ENCODE measurements at regions not wholly inside any gene's neighbourhood (a gene's known extent, or its start where the extent isn't known, plus 50 kb on each side); places are given as distances from the start of the nearest gene placed in this dataset.
"Not testable (repeated sequence)": the region's sequence is repeated elsewhere in the genome, so short reads cannot be mapped to it uniquely, and the experiment has no call there.

DNA sequence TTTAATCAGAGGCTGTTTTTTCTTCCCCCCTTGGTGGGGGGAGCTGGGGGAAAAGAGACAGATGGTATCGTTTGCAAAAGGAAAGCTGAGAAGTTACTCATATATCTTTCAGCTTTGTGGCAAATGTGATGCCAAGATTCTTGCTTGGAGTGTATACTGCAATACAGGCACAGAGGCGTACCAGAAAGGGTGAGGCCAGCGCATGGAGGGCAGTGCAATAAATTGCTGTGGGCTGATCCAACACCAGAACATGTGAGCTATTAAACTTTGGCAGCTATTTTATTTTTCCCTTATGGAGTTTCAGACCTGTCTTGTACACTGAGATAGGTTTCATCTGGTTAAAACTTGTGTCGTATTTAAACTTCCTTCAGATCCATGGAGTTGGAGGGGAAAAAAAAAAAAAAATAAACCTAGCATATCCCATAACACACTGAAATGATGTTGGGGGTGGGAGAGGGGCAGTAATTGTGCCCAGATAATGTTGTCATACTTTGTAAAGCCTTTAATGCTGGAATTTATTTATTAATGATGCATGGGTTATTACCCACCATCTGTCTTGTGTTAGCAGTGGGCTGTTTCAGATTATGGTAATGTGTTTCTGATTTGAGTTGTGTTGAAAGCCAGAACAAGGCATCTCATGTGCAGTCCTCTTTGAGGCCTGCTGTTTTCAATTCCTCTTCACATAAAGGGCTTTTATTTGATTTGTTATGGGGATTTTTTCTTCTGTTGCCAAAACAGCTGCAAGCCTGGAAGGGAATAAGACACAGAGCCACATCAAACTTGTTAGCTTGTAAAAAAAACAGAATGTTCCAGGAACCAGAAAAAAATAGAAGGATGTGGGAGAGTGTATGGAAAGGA lies 891.3 kb downstream of the TLE1 start:
- DNase-seq, result peak; percentile 16

DNA sequence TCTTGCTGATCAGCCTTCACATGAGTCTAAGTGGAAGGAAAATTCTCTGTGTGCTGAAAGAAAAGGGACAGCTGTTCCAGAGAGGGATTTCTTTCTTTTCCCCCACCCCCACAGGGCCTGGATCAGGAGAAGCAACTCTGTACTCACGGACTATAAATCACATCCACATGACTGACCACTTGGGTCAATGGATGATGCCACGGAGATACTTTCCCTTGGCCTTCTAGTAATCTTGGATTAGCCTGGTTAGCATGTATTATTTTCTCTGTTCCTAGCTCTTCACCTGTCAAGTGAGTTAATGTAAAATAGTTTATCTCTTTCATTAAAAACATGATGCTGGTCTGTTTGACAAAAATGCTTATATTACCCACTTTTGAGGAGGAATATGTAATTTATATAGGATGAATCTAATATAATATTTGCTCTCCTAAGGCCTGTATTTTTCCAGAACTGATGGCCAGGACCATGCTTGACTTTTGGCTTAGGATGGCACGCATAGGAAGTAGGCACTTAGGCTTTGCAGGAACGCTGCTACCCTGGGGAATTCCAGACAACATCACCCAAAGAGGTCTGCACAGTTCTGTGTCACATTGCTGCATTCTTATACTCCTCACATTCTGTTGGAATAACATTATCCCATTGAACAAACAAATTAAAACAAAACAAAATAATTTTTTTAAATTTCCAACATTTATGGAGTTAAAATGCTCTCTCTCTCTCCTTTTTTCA lies 892.1 kb downstream of the TLE1 start:
- no peak for DNase-seq

DNA sequence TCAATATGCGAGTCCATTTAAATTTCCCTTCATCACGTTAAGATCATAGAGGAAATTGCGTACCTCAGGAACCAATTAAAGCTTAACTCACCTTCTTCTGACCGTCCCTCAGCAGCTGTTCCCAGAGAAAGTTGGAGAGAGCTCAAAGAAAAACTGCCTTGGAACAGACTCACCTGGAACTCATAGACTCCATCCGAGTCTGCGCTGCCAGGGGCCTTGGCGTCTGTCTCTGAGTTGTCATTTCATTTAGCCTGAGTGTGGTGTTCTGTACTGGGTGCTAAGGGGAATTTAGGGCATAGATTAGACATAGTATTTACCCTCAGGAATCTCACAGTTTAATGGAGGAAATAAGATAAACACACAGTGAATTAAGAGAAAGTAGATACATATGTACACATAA lies 892.7 kb downstream of the TLE1 start:
- DNase-seq, result no peak

DNA sequence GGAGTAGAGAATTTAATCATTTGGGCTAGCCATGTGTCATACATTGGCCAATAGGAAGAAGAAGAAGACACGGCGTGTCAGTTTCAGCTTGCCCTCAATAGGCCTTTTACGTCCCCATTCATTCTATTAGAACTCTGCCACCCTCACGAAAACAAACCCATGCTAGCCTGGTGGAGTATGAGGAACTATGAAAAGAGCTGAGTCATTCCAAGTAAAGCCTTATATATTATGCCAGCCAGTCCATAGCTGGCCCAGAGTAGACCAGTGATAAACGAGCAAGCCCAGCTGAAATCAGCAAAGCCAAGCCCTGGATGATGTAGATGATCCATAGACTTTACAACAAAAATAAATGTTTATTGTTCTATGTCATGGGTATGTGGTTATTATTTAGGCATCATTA lies 895.1 kb downstream of the TLE1 start:
- no peak for DNase-seq

DNA sequence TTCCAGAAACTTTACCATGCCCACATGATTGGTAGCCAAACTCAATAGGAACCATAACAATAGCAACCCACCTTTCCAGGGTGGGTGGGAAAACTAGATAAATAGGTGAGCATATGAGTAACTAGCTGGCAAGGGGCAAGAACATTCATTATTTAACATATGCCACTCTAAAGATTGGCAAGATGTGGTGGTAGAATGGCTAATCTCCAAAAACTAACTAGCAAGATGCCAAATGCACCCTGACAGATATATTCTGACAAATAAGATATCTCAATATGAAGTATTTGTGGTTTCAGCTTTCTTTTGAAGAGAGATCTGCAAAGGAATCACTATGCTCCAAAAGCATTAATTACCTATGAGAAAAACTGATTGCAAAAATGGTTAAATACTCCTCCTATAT lies 895.6 kb downstream of the TLE1 start:
- DNase-seq, result no peak

DNA sequence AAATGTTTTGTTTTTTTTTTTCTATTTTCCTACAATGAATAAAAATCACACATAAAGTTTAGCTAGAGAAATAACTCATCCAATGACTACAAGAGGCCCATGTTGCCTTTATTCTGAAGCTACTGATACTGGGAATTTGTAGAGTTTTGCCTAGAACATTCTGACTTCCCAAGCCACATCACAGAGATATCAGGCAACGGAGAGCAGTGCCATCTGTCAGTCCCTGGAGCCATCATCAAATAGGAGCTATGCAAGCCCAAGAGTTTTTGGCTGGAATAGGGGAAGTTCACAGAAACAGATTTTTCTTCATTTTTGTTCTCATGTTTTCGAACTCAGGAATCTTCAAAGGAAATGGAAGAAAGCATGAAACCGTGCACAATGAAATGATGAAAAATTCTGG lies 896.6 kb downstream of the TLE1 start:
- no peak for DNase-seq

DNA sequence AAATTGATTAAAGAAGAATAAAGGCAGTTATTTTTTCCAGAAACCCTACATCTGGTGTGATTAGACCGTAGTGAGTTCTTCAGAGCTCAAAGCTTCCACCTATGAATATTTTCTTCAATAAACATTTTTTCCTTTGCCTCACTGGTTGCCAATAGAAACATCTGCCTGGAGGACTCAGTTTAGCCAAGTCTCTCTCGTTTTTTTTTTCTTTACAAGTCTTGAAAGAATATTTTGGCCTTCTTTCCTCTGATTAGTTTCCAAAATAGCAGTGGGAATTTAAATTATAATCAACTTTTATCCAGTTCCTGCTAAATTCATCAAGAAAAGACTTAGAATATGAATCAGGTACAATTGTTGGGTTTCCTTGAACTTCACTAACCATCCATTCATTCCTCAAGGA lies 897.5 kb downstream of the TLE1 start:
- no peak for DNase-seq

DNA sequence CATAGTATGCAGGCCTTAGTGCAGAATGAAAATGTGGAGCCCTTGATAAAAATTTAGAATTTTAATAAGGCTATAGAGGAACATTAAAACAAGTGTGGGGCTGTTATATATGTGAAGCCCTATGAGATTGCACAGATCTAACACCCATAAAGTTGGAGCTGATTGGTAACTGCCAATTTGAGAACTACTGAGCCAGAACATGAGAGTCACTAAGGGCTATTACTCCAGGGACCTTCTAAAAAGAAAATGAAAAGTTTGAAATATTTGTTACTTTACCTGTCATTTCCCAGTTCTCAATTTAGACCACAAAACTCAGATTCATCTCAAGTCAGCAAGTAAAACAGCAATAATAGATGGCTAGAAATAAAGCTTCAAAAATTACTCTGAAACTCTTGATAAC lies 898.6 kb downstream of the TLE1 start:
- DNase-seq, result no peak

DNA sequence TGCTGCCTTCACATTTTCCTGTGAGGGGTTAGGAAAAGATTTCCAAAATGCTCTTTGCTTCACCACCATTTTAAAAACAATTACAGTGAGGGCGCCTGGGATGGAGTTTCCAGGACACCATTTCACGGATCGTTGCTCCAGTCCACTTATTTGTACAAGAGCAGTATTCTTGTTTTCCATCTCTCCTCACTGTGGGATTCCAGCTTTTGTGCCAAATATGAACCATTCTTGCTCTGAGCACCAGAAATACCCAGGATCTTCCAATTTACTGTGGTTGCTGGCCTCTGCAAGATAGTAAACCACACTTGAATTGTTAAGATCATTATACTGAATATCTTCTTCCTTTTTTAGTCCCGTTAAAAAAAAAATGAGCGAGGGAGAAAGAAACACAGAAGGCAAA lies 899.5 kb downstream of the TLE1 start:
- DNase-seq, result no peak

DNA sequence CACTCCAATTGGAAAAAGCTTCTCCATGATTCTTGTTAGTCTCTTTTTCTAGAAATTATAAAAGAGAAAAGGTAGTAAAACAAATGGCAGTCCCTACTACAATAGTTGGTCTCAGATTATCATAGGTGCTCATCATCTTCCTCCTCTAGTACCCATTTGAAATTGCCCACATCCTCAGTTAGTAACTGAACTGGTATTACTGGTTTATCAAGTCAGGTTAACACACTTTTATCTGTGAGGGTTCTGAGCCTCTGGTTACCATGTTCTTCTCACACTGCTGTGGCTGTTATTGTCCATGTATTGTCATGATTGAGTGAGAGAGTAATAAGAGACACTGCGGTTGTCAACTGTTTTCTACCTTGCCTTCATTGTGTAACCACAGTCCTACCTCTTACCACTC lies 901.7 kb downstream of the TLE1 start:
- DNase-seq, result no peak

DNA sequence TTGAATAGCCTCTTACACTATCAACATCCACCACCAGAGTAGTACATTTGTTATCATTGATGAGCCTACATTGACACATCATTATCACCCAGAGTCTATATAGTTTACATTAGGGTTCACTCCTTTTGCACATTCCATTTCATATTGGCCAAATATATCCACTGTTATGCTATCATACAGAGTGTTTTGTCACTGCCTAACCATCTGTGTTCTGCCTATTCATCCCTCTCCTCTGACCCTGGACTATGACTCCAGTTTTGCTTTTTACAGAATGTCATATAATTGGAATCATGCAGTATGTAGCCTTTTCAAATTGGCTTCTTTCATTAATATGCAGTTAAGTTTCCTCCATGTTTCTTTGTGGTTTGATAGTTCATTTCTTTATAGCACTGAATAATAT lies 904.7 kb downstream of the TLE1 start:
- DNase-seq, result no peak

DNA sequence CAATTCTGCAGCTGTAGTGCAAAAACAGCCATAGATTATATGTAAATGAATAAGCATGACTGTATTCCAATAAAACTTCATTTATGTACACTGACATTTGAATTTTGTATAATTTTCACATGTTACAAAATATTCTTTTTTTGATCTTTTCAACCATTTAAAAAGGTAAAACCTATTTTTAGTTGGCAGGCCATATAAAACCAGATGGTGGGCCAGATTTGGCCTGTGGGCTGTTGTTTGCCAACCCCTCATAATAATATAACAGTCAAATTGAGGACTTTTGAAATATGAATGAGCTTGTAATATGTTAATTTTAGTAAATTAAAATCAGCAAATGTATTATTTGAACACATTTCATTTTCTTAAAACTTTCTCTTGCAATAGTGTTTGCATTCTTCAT lies 913.4 kb downstream of the TLE1 start:
- DNase-seq, result no peak

DNA sequence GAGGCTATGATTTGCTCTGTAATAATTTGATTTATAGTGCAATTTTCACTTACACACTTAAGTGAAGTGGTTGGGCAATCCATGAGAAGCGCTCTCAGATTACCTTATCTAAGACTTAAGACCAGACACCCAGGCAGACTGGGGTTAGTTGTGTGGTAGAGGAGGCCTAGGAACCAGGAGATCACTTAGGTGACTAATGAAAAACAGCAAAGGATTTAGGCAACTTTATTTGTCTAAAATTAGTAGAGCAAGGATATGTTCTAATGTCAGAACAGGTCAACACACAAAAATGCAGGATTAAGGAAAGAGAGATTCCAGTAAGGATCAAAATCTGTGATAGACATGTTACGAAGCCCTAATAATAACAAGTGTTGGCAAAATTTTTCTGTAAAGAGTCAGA lies 913.8 kb downstream of the TLE1 start:
- DNase-seq, result no peak

DNA sequence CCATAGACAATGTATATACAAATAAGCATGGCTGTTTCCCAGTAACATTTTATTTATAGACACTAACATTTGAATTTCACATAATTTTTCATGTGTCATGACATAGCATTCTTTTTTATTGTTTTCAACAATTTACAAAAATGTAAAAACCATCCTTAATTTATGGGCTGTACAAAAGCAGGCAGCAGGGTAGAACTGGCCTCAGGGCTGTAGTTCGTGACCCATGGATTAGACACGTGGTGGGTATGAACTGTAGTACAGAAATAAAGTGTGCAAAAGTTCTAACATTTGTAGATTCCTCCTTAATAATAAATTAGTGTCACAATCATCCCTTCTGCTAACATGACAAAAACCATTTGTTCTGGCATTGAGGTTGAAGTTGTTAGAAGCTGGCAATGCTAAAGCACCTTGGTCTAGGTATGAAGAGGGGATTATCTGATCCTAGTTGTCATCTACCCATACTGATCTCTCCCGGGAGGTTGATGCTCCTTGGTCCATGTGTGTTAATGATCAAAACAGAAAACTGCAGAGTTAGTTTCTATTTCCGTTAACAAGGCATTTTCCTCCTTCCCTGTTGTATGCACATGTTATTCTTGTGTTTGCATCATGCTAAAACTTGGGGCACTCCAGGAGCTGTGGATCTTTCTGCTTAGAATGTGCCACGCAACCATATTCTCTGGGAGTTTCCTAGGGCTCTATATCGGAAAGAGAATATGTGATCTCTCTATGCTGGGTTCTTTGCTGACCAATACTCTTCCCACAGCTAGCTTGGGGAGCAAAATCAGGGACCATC lies 917.6 kb downstream of the TLE1 start:
- no peak for DNase-seq

DNA sequence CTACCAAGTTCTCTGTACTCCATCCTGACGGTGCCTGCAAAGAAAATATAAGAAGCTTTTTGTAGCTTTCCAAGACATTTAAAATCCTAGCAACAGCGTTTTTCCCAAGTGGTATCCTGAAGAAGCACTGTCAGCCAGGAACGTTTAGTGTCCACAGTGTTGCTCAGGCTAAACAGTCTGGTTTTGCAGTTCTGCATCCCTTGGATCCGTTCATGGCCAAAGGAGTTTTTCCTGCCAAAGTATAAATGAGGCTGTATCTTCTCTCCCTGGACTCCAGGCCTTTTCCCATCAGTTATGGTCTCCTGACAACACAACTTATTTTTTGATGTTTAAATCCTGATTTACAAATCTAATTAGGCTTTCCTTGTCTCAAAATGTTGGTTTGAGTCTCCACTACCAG lies 925.8 kb downstream of the TLE1 start:
- DNase-seq, result no peak

DNA sequence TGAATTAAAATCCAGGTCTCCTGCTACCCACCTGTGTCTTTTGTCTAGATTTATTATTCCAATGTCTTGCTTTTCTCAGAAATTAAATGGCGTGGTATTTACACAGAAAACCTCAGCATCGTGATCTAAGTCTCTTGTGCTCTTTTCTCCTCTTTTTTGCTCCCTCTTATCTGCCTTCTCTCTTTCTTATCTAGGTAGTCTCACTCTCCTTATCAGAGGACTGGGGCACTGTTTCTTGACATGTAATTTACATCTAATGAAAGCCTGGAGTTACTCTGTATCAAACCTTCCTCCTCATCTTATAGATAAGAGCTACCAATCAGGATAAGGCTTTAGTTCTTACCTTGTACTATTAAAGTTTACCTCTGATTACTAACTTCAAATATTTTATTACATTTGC lies 933.8 kb downstream of the TLE1 start:
- DNase-seq, result no peak

DNA sequence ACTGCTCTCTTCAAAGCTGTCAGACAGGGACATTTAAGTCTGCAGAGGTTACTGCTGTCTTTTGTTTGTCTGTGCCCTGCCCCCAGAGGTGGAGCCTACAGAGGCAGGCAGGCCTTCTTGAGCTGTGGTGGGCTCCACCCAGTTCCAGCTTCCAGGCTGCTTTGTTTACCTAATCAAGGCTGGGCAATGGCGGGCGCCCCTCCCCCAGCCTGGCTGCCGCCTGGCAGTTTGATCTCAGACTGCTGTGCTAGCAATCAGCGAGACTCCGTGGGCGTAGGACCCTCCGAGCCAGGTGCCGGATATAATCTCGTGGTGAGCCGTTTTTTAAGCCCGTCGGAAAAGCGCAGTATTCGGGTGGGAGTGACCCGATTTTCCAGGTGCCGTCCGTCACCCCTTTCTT lies 942.3 kb downstream of the TLE1 start:
- DNase-seq, result not testable (repeated sequence)

DNA sequence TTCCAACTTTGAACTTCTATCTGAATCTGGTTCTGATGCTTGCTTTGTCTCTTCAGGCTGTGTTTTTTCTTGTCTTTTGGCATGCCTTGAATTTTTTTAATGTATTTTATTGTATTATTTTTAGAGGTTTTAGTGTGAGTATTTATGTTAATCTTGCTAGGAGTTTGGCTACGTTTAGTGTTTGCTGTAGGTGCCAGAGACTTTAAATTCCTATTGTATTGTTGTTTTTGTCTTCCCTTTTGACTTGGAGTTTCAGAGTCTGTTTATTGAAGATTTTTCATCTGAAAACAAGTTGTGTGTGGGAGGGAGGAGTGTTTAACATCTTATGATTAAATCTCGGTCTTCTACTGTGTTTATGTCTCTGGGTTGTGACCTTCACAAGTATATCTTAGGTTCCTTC lies 956.8 kb downstream of the TLE1 start:
- no peak for DNase-seq

DNA sequence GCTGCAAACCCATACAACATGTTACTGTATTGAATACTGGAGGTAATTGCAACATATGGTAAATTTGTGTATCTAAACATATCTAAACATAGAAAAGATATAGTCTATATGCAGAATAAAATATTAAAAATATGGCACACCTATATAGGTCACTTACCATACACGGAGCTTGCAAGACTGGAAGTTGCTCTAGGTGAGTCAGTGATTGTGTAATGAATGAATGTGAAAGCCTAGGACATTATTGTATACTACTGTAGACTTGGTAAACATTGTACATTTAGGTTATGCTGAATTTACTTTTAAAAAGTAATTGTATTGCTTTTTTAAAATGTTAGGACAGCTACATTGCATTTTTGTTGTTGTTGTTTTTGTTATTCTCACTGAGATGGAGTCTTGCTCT lies 968.8 kb downstream of the TLE1 start:
- no peak for DNase-seq

DNA sequence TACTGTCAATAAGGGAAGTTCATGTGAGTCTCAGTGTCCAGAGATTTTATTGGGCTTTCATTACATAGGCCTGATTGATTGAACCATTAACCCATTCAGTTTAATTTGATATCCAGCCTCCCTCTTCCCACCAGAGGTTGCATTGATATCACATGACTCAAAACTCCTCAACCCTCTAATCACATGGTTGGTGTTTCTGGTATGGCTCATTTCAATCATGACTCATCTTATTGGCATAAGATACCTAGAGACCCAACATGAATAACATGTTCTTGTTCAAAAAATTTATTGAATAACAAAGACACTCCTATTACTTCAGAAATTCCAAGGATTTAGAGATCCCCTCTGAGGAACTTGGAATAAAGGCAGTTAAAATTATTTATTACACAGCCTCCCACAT lies 982.2 kb downstream of the TLE1 start:
- no peak for DNase-seq

DNA sequence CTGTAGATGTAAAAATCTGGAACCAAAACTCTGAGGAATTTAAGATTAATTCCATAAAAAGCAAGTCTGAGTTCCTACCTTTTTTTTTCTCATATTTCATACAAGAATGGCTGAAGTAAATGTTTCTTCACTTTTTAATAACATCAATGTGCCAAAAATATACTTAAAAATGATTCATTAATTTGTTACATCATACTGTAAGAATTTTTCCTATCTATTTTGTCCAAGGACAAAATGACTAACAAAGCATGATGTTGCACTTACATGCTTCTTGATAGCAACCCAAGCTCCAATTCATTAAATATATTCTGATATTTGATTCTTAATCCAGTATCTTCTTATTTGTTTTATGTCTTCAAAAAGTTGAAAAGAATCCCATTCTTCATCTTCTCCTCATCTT lies 988.3 kb downstream of the TLE1 start:
- DNase-seq, result no peak

DNA sequence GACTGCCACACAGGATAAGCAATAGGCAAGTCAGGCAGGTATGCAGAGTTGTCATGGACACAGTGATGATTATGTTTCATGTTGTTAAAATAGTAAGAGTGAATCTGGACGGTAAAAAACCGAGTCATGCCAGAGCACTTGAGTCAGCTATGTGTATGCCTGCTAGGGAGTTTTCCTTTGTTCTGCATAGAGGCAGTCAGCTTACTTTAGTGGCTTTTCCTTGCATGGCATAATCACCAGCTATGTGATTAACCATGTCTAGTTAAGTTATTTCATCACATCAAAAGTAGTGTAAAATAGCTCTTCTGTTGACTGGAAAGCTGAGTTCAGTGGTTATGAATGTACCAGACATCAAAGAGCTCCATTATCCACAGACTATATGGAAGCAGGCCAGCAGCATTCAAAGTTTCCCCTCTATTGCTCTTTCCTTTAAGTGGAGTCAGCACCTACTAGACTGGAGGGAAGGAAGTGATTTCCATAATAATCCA lies 989.8 kb downstream of the TLE1 start:
- DNase-seq, result no peak

DNA sequence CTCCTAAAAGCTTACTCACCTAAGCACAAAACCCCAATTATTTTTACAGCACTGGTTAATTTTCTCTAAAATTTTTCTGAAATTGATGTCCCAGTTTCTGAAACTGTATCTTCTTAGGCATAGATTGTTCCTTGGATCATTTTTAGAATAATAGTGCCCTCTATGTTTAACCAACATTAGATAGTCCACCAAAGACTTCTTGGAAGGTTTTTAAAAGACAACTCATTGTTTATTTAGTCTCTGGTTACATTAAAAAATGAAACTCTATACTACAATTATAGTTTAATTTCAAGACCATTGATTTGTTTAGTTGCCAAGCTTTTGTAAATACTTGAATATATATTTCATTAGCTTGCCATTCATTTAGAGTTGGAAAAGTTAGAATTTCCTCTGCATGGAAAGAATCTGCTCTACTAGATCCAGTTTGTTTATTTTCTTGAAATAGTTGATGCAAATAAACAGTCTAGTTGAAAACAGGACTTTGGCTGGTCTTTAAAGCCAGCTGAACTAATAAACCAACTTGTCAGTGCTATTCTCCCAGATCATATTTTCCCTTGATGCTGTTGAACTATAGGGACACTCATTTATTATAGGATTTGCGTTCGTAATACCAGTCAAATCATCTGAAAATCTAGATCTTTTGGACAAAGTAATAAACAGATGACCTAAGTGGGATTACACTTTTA lies 990.5 kb downstream of the TLE1 start:
- DNase-seq, result no peak

Measured in NCI-H2081 treated with DMSO at 0.1 percent for 48 hours (cell line).